H1 (cell line): ENCODE measurements at regions not wholly inside any gene's neighbourhood (a gene's known extent, or its start where the extent isn't known, plus 50 kb on each side); places are given as distances from the start of the nearest gene placed in this dataset.

ENCODE experiments used
- CTCF ChIA-PET: fragments of 300-600 bp; sonication (Branson Sonifier 250); formaldehyde crosslinking; loops from one replicate; lab custom pipeline; 2021; ENCODE audit not compliant: partially characterized antibody; lab: Charles Lee
- POLR2A ChIA-PET: fragments of 300-600 bp; sonication (Branson Sonifier 250); formaldehyde crosslinking; loops from one replicate; lab custom pipeline; 2021; ENCODE audit warnings: inconsistent platforms; ENCODE audit not compliant: partially characterized antibody; lab: Charles Lee
- DNase-seq, 2 experiments: peaks; one replicate each; pipeline versions ENCODE4 v3.0.0 to v3.0.0-alpha.2; 2010 to 2022; ENCODE audit warnings: low spot score in 2 of 2, low read depth in 1 of 2, mixed read lengths in 1 of 2
- FAIRE-seq: peaks from 2 replicates; lab custom pipeline; 2011; peaks lifted over from hg19 to GRCh38; lab: Jason Lieb, UNC
- H2AFZ ChIP-seq: 2 replicates; pipeline ENCODE4 v1.8.1; 2012; ENCODE audit warnings: low read length, inconsistent platforms
- H2AK5ac ChIP-seq: 2 replicates; pipeline ENCODE4 v1.6.1; 2013; ENCODE audit warnings: low read depth, low read length
- H2BK120ac ChIP-seq: replicated peaks from 2 replicates; pipeline ENCODE3; 2013; ENCODE audit warnings: low read depth, low read length, inconsistent platforms
- H2BK12ac ChIP-seq: 2 replicates; pipeline ENCODE4 v1.6.1; 2013; ENCODE audit warnings: low read depth, low read length
- H2BK15ac ChIP-seq: 2 replicates; pipeline ENCODE4 v1.6.1; 2013; ENCODE audit warnings: low read length
- H2BK20ac ChIP-seq: 2 replicates; pipeline ENCODE4 v1.6.1; 2013; ENCODE audit warnings: low read length
- H2BK5ac ChIP-seq: 2 replicates; pipeline ENCODE4 v1.6.1; 2013; ENCODE audit warnings: low read depth, low read length
- H3K14ac ChIP-seq: 2 replicates; pipeline ENCODE4 v1.6.1; 2013; ENCODE audit warnings: inconsistent platforms; ENCODE audit not compliant: insufficient read length
- H3K18ac ChIP-seq: 2 replicates; pipeline ENCODE4 v1.6.1; 2013; ENCODE audit warnings: low read length; ENCODE audit errors: extremely low read depth
- H3K23ac ChIP-seq: 2 replicates; pipeline ENCODE4 v1.6.1; 2013; ENCODE audit warnings: inconsistent platforms; ENCODE audit not compliant: insufficient read length
- H3K23me2 ChIP-seq: 2 replicates; pipeline ENCODE4 v1.6.1; 2013; ENCODE audit warnings: low read depth, low read length
- H3K27ac ChIP-seq: 2 replicates; pipeline ENCODE4 v1.6.1; 2011; ENCODE audit warnings: low read depth, low read length, inconsistent platforms
- H3K27me3 ChIP-seq, 4 experiments: replicated peaks in 1 of 4; 1 replicate in 1 of 4; 2 replicates in 3 of 4; pipeline versions ENCODE4 v1.6.1 to v1.8.1; 2011 to 2013; ENCODE audit warnings: low read length in 3 of 4, mild to moderate bottlenecking in 3 of 4, inconsistent platforms in 2 of 4, mixed read lengths in 2 of 4, moderate library complexity in 1 of 4; ENCODE audit not compliant: control insufficient read depth in 3 of 4, insufficient read depth in 3 of 4; ENCODE audit errors: extremely low read depth in 1 of 4
- H3K36me3 ChIP-seq, 4 experiments: 2 replicates each; pipeline versions ENCODE4 v1.6.1 to v1.8.1; 2011 to 2013; ENCODE audit warnings: mild to moderate bottlenecking in 4 of 4, low read length in 3 of 4, moderate library complexity in 2 of 4, control low read depth in 1 of 4, inconsistent platforms in 1 of 4; ENCODE audit not compliant: insufficient read depth in 4 of 4, control insufficient read depth in 2 of 4
- H3K4ac ChIP-seq: replicated peaks from 2 replicates; pipeline ENCODE3; 2013; ENCODE audit warnings: low read length, low read depth, mixed read lengths, inconsistent platforms; ENCODE audit not compliant: insufficient read length
- H3K4me1 ChIP-seq, 4 experiments: replicated peaks in 1 of 4; 1 replicate in 1 of 4; 2 replicates in 3 of 4; pipeline versions ENCODE4 v1.6.1 to v1.8.1; 2011 to 2013; ENCODE audit warnings: low read length in 3 of 4, inconsistent platforms in 2 of 4, mixed read lengths in 1 of 4; ENCODE audit not compliant: insufficient read depth in 4 of 4, control insufficient read depth in 3 of 4
- H3K4me2 ChIP-seq, 2 experiments: 2 replicates each; pipeline versions ENCODE4 v1.6.1 to v1.8.1; 2011 to 2013; ENCODE audit warnings: low read depth in 2 of 2, low read length in 2 of 2, control low read depth in 1 of 2, inconsistent platforms in 1 of 2, mild to moderate bottlenecking in 1 of 2; ENCODE audit not compliant: insufficient read depth in 1 of 2
- H3K4me3 ChIP-seq, 4 experiments: fragments of 200-600, 300-600 bp in 1 of 4; sonication (generic), shearing (Covaris generic), sonication (Bioruptor Twin) in 1 of 4; 2 replicates each; pipeline versions ENCODE4 v1.5.1 to v1.8.1; 2011 to 2016; ENCODE audit warnings: low read length in 4 of 4, low read depth in 3 of 4, control low read depth in 2 of 4, inconsistent platforms in 2 of 4, mild to moderate bottlenecking in 2 of 4, mixed read lengths in 1 of 4, moderate library complexity in 1 of 4; ENCODE audit not compliant: insufficient read depth in 2 of 4; ENCODE audit errors: extremely low read depth in 1 of 4
- H3K56ac ChIP-seq: replicated peaks from 2 replicates; pipeline ENCODE3; 2013; ENCODE audit warnings: low read depth, mild to moderate bottlenecking, mixed read lengths, low read length, inconsistent platforms; ENCODE audit not compliant: insufficient read length
- H3K79me1 ChIP-seq: 2 replicates; pipeline ENCODE4 v1.6.1; 2013; ENCODE audit warnings: low read depth, low read length, control low read depth
- H3K79me2 ChIP-seq, 2 experiments: 2 replicates each; pipeline versions ENCODE4 v1.6.1 to v1.8.1; 2012 to 2013; ENCODE audit warnings: low read length in 2 of 2, mild to moderate bottlenecking in 2 of 2, inconsistent platforms in 1 of 2; ENCODE audit not compliant: insufficient read depth in 2 of 2, control insufficient read depth in 1 of 2
- H3K9ac ChIP-seq, 4 experiments: replicated peaks in 1 of 4; 1 replicate in 1 of 4; 2 replicates in 3 of 4; pipeline versions ENCODE4 v1.6.1 to v1.8.1; 2011 to 2013; ENCODE audit warnings: low read depth in 3 of 4, low read length in 3 of 4, control low read depth in 2 of 4, mild to moderate bottlenecking in 2 of 4, moderate library complexity in 2 of 4, inconsistent platforms in 1 of 4; ENCODE audit errors: extremely low read depth in 1 of 4
- H3K9me3 ChIP-seq, 2 experiments: 2 replicates each; pipeline versions ENCODE4 v1.6.1 to v1.8.1; 2012 to 2013; ENCODE audit warnings: mild to moderate bottlenecking in 2 of 2, moderate library complexity in 2 of 2, control low read depth in 1 of 2, inconsistent platforms in 1 of 2, low read depth in 1 of 2, low read length in 1 of 2, mixed read lengths in 1 of 2; ENCODE audit not compliant: insufficient read depth in 2 of 2
- H4K20me1 ChIP-seq, 2 experiments: replicated peaks in 1 of 2; 2 replicates each; pipeline versions ENCODE3 to v1.8.1; 2011 to 2013; ENCODE audit warnings: inconsistent platforms in 2 of 2, low read length in 2 of 2, mild to moderate bottlenecking in 1 of 2; ENCODE audit not compliant: insufficient read depth in 2 of 2, control insufficient read depth in 1 of 2
- H4K5ac ChIP-seq: 2 replicates; pipeline ENCODE4 v1.6.1; 2013; ENCODE audit warnings: low read length, low read depth, mixed read lengths, inconsistent platforms; ENCODE audit not compliant: insufficient read length
- H4K8ac ChIP-seq: 2 replicates; pipeline ENCODE4 v1.8.0; 2013; ENCODE audit warnings: mild to moderate bottlenecking, moderate library complexity, low read length, inconsistent platforms; ENCODE audit not compliant: insufficient read depth; ENCODE audit errors: extremely low read depth
- H4K91ac ChIP-seq: replicated peaks from 2 replicates; pipeline ENCODE3; 2013; ENCODE audit warnings: low read length, mixed read lengths, inconsistent platforms; ENCODE audit not compliant: insufficient read length
- BACH1 ChIP-seq: IDR thresholded peaks from 2 replicates; pipeline ENCODE4 v1.6.1; 2012; ENCODE audit warnings: low read length, improper control_type of control experiment
- CBX5 ChIP-seq: fragments of 300-800, 300-1000 bp; sonication (generic); IDR thresholded peaks from 2 replicates; pipeline ENCODE4 v1.7.1; 2016; ENCODE audit warnings: antibody characterized with exemption, low read length, low read depth
- CHD1 ChIP-seq: IDR thresholded peaks from 2 replicates; pipeline ENCODE4 v1.6.1; 2012; ENCODE audit warnings: low read depth, low read length, improper control_type of control experiment
- CHD2 ChIP-seq: IDR thresholded peaks from 2 replicates; pipeline ENCODE4 v1.6.1; 2012; ENCODE audit warnings: low read length, improper control_type of control experiment
- CTBP2 ChIP-seq: IDR thresholded peaks from 2 replicates; pipeline ENCODE4 v1.7.0; 2011; ENCODE audit warnings: borderline replicate concordance, mild to moderate bottlenecking, moderate library complexity, mixed read lengths, low read length; ENCODE audit not compliant: insufficient read depth, insufficient read length
- EZH2 ChIP-seq: fragments of 200-600 bp; sonication (generic); IDR thresholded peaks from 2 replicates; pipeline ENCODE4 v1.7.1; 2012; ENCODE audit warnings: low read depth, mild to moderate bottlenecking, moderate library complexity, low read length, inconsistent platforms; ENCODE audit not compliant: severe bottlenecking
- PHF8 ChIP-seq: fragments of 200-600 bp; sonication (generic); conservative IDR thresholded peaks from 2 replicates; pipeline ENCODE4 v1.7.1; 2012; ENCODE audit warnings: low read depth, mild to moderate bottlenecking, inconsistent platforms, low read length, moderate library complexity
- RBBP5 ChIP-seq: IDR thresholded peaks from 2 replicates; pipeline ENCODE4 v1.7.1; 2012; ENCODE audit warnings: low read depth, mild to moderate bottlenecking, inconsistent platforms, low read length, moderate library complexity, borderline replicate concordance
- SAP30 ChIP-seq: fragments of 300-600 bp; sonication (generic); IDR thresholded peaks from 2 replicates; pipeline ENCODE4 v1.7.1; 2012; ENCODE audit warnings: low read length, moderate library complexity, mild to moderate bottlenecking, inconsistent platforms; ENCODE audit not compliant: insufficient read depth, insufficient replicate concordance
- SIN3A ChIP-seq, 2 experiments: IDR thresholded peaks in 1 of 2; conservative IDR thresholded peaks in 1 of 2; 2 replicates each; pipeline ENCODE4 v1.6.1; 2011 to 2012; ENCODE audit warnings: low read length in 2 of 2, improper control_type of control experiment in 1 of 2, low read depth in 1 of 2, mild to moderate bottlenecking in 1 of 2
- SIRT6 ChIP-seq: IDR thresholded peaks from one replicate; pipeline ENCODE4 v1.7.1; 2012; ENCODE audit warnings: low read length, inconsistent platforms
- SP1 ChIP-seq: IDR thresholded peaks from 2 replicates; pipeline ENCODE4 v1.6.1; 2011; ENCODE audit warnings: low read depth, low read length
- SRF ChIP-seq: IDR thresholded peaks from 2 replicates; pipeline ENCODE4 v1.6.1; 2011; ENCODE audit warnings: mild to moderate bottlenecking, low read depth, low read length, moderate library complexity
- TBP ChIP-seq: IDR thresholded peaks from 2 replicates; pipeline ENCODE4 v1.6.1; 2011; ENCODE audit warnings: low read depth, low read length, improper control_type of control experiment
- TCF12 ChIP-seq: IDR thresholded peaks from 2 replicates; pipeline ENCODE4 v1.6.1; 2011; ENCODE audit warnings: low read depth, mild to moderate bottlenecking, low read length
- TEAD4 ChIP-seq: IDR thresholded peaks from 2 replicates; pipeline ENCODE4 v1.6.1; 2012; ENCODE audit warnings: low read depth, low read length, inconsistent platforms, mixed read lengths
- WGBS, 2 experiments: shearing (Covaris generic) in 1 of 2; methylation state at CpG; one replicate each; pipeline versions ENCODE4 v1.1.6 to v1.1.7; 2013 to 2015; ENCODE audit warnings: low lambda C conversion rate in 2 of 2, mixed read lengths in 2 of 2, inconsistent platforms in 1 of 2, low coverage in 1 of 2, missing lambda C conversion rate in 1 of 2; ENCODE audit not compliant: insufficient replicate concordance in 2 of 2, insufficient coverage in 1 of 2, insufficient read length in 1 of 2; ENCODE audit errors: extremely low coverage in 1 of 2, missing lambda C conversion rate in 1 of 2; 5-methylcytosine and 5-hydroxymethylcytosine counted together

GRCh38 chr3:31455524-31455923 is 77.2 kb upstream of the STT3B start:
- H3K27ac ChIP-seq = no peak overlapping the region
- H3K4ac ChIP-seq = no peak overlapping the region
- no peak for FAIRE-seq
- H3K14ac ChIP-seq = no peak overlapping the region
- H3K18ac ChIP-seq = no peak overlapping the region
- no peak overlapping the region for H4K5ac ChIP-seq
- no peak overlapping the region for H2BK120ac ChIP-seq
- no peak overlapping the region for H2AK5ac ChIP-seq
- DNase-seq = no peak
- no peak overlapping the region for H4K91ac ChIP-seq
- no peak overlapping the region for H2BK12ac ChIP-seq
- no peak overlapping the region for H3K4me2 ChIP-seq
- POLR2A ChIA-PET = interaction anchor here (3.2 kb wide), 1 partner anchor 76 kb away, joined by 7 read pairs; the partner anchor contains the start of gene STT3B
- H2BK5ac ChIP-seq = no peak overlapping the region
- no peak overlapping the region for H2AFZ ChIP-seq
- no peak overlapping the region for H3K56ac ChIP-seq
- H3K27me3 ChIP-seq = no peaks in the 10 kb centered on the region
- H2BK20ac ChIP-seq = no peak overlapping the region
- H4K8ac ChIP-seq = no peak overlapping the region
- no peak overlapping the region for H3K9ac ChIP-seq
- no peaks in the 10 kb centered on the region for H4K20me1 ChIP-seq
- H3K4me1 ChIP-seq = no peaks in the 10 kb centered on the region
- no peak overlapping the region for H2BK15ac ChIP-seq
- no peaks in the 10 kb centered on the region for H3K36me3 ChIP-seq
- H3K79me1 ChIP-seq = no peaks in the 10 kb centered on the region
- no peaks in the 10 kb centered on the region for H3K9me3 ChIP-seq
- no peaks in the 10 kb centered on the region for H3K23me2 ChIP-seq
- CTCF ChIA-PET = interaction anchor here (1.2 kb wide), 1 partner anchor 245 kb away, joined by 3 read pairs; no protein-coding TSS in a partner anchor
- 86% methylated on average over 5 of the region's 5 CpGs; no CpG with 5 or more reads in 1 of the 2 experiments for WGBS, 2 experiments
- H3K4me3 ChIP-seq = no peak overlapping the region
- no peaks in the 10 kb centered on the region for H3K79me2 ChIP-seq
- H3K23ac ChIP-seq = no peak overlapping the region
- no peak for TF ChIP-seq EZH2
- no peak for TF ChIP-seq CHD2
- no peak for TF ChIP-seq CBX5
- no peak for TF ChIP-seq TCF12
- no peak for TF ChIP-seq BACH1
- no peak for TF ChIP-seq SP1
- TF ChIP-seq TEAD4 = no peak
- TF ChIP-seq SIN3A (conservative IDR thresholded peaks at IDR 0.05 in 1 of 2, IDR thresholded peaks at IDR 0.05 in 1 of 2; ENCODE audit: low read depth in 1 of 2, low read length in 2 of 2) = no peak
- no peak for TF ChIP-seq SAP30
- TF ChIP-seq TBP = no peak
- no peak for TF ChIP-seq PHF8
- TF ChIP-seq SRF = no peak
- TF ChIP-seq RBBP5 = no peak
- TF ChIP-seq SIRT6 = no peak
- no peak for TF ChIP-seq CTBP2
- TF ChIP-seq CHD1 = no peak
